Pancreas (tissue), 10 donors: ENCODE measurements at regions not wholly inside any gene's neighbourhood (a gene's known extent, or its start where the extent isn't known, plus 50 kb on each side); places are given as distances from the start of the nearest gene placed in this dataset.

ENCODE experiments used
- ATAC-seq, 4 donors: fragments of 200-7000 bp; cut with Tn5 transposase; one replicate each; pipeline versions ENCODE4 v1.8.0 to v1.9.1; 2020; ENCODE audit warnings: mild to moderate bottlenecking in 4 of 4, moderate library complexity in 4 of 4
- DNase-seq, 6 donors: peaks; one replicate each; pipeline ENCODE4 v3.0.0-alpha.2; 2020
- FAIRE-seq: peaks from 2 replicates; lab custom pipeline; 2012; peaks lifted over from hg19 to GRCh38; lab: Jason Lieb, UNC
- H3K27ac ChIP-seq, 4 donors: fragments of 200-600 bp; sonication (generic); 1 replicate in 3 of 4; 2 replicates in 1 of 4; pipeline versions ENCODE4 v1.5.0 to v1.8.0; 2020
- H3K27me3 ChIP-seq, 4 donors: fragments of 200-600 bp; one replicate each; pipeline ENCODE4 v1.8.0; 2021
- H3K36me3 ChIP-seq, 3 donors: fragments of 200-600 bp; sonication (generic) in 1 of 3; one replicate each; pipeline versions ENCODE4 v1.5.0 to v1.8.0; 2020 to 2021
- H3K4me1 ChIP-seq, 3 donors: fragments of 200-600 bp; one replicate each; pipeline ENCODE4 v1.8.0; 2021
- H3K4me3 ChIP-seq, 4 donors: fragments of 200-600 bp; sonication (generic) in 2 of 4; one replicate each; pipeline versions ENCODE4 v1.5.0 to v1.8.0; 2020 to 2021
- H3K9me3 ChIP-seq, 4 donors: fragments of 200-600 bp; one replicate each; pipeline ENCODE4 v1.8.0; 2021
- CTCF ChIP-seq, 4 donors: fragments of 200-600 bp; sonication (generic) in 3 of 4; IDR thresholded peaks; one replicate each; pipeline versions ENCODE4 v1.5.0 to v1.8.0; 2021; ENCODE audit warnings: antibody characterized with exemption in 4 of 4
- WGBS, 2 donors: extraction: QIAGEN DNeasy Blood & Tissue Kit; methylation state at CpG; one replicate each; pipeline ENCODE4 v1.1.7; 2013; 5-methylcytosine and 5-hydroxymethylcytosine counted together
- intact Hi-C, 3 donors: fragments of 100-400 bp; cut with DNase I; formaldehyde crosslinking; loops; one replicate each; pipeline versions ENCODE4 v1.11.1 to v1.14.2; 2022
- donor health status: healthy with polysubstance abuse.
- donor health status: DM: no; HTN: no; CAD: no; lungs with moderate emphysema.
- donor health status: DM: no; HTN: no; CAD: no.
- donor health status: control.
- donor health status: control.
- donor health status: Bipolar disorder and iron deficiency.
- donor health status: DM: yes; HTN: yes; CAD: no.
- donor health status: DM: no; HTN: no; CAD: no.
- donor health status: DM: no; HTN: no; CAD: no.
- donor health status: DM: yes; HTN: yes; CAD: no.

GRCh38 chr2:145741636-145742035, 1221.7 kb upstream of the ZEB2 start:
- no peaks in the 10 kb centered on the region for H3K4me1 ChIP-seq
- H3K27ac ChIP-seq, result no peak overlapping the region
- intact Hi-C loops, result no loop called here
- WGBS, 2 donors, result 84 to 97% methylated on average over 1 of the region's 1 CpG
- no peaks in the 10 kb centered on the region for H3K9me3 ChIP-seq
- no peak for ATAC-seq
- no peak overlapping the region for H3K4me3 ChIP-seq
- H3K36me3 ChIP-seq, result no peaks in the 10 kb centered on the region
- no peak for DNase-seq
- TF ChIP-seq CTCF (IDR thresholded peaks at IDR 0.05), result no peak
- no peaks in the 10 kb centered on the region for H3K27me3 ChIP-seq
- FAIRE-seq, result no peak

- no peak for TF ChIP-seq CTCF (IDR thresholded peaks at IDR 0.05)
- ATAC-seq (no peak), FAIRE-seq (no peak), DNase-seq (no peak)
- Histone ChIP-seq H3K4me3 (no peak overlapping the region), H3K27me3 (no peaks in the 10 kb centered on the region), H3K4me1 (no peaks in the 10 kb centered on the region), H3K36me3 (no peaks in the 10 kb centered on the region), H3K27ac (no peak overlapping the region), H3K9me3 (no peaks in the 10 kb centered on the region)
- WGBS, 2 donors, result 79 to 88% methylated on average over 2 of the region's 2 CpGs
- intact Hi-C loops, result no loop called here
Measured at GRCh38 chr2:145741181-145741580, 1221.3 kb upstream of the ZEB2 start.

- 85 to 87% methylated on average over 3 of the region's 3 CpGs for WGBS, 2 donors
- Histone ChIP-seq H3K36me3 (no peaks in the 10 kb centered on the region), H3K9me3 (no peaks in the 10 kb centered on the region), H3K27me3 (no peaks in the 10 kb centered on the region), H3K27ac (no peak overlapping the region), H3K4me3 (no peak overlapping the region), H3K4me1 (no peaks in the 10 kb centered on the region)
- no peak for TF ChIP-seq CTCF (IDR thresholded peaks at IDR 0.05)
- ATAC-seq (no peak), DNase-seq (no peak), FAIRE-seq (no peak)
- intact Hi-C loops, result no loop called here
Measured at GRCh38 chr2:145740302-145740701, 1220.4 kb upstream of the ZEB2 start.

DNA sequence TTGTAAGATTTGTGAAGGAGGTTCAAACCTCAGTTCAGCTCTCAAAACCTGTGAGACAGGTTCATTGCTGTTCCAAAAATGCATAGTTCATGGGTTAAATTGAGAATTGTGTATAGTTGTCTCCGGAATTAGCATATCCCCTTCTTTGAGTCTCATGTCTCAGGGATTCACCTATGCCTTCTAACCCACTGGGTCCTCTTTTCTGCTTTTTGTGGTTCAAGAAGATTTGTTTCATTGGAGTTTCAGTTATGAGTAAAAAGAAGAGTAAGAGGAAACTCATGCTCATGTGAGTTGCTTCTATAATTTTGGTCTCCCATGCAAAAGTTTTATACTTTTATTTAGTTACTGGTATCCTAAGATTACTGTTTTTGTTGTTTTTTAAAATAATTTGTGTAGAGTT, 1219.8 kb upstream of the ZEB2 start:
- H3K4me1 ChIP-seq, result no peaks in the 10 kb centered on the region
- H3K9me3 ChIP-seq, result no peaks in the 10 kb centered on the region
- no peak for TF ChIP-seq CTCF (IDR thresholded peaks at IDR 0.05)
- no peak for FAIRE-seq
- H3K27me3 ChIP-seq, result no peaks in the 10 kb centered on the region
- intact Hi-C loops, result no loop called here
- no peak overlapping the region for H3K27ac ChIP-seq
- no peaks in the 10 kb centered on the region for H3K36me3 ChIP-seq
- no peak for ATAC-seq
- no peak for DNase-seq
- H3K4me3 ChIP-seq, result no peak overlapping the region
- WGBS, 2 donors, result 84 to 91% methylated on average over 1 of the region's 1 CpG

- DNase-seq (no peak), FAIRE-seq (no peak), ATAC-seq (no peak)
- TF ChIP-seq CTCF (IDR thresholded peaks at IDR 0.05), result no peak
- no peaks in the 10 kb centered on the region for H3K27me3 ChIP-seq
- no peaks in the 10 kb centered on the region for H3K36me3 ChIP-seq
- no peak overlapping the region for H3K27ac ChIP-seq
- intact Hi-C loops, result no loop called here
- H3K4me1 ChIP-seq, result no peaks in the 10 kb centered on the region
- 62 to 64% methylated on average over 1 of the region's 1 CpG for WGBS, 2 donors
- no peak overlapping the region for H3K4me3 ChIP-seq
- no peaks in the 10 kb centered on the region for H3K9me3 ChIP-seq
Measured at GRCh38 chr2:145736871-145737270, 1217.0 kb upstream of the ZEB2 start.
